ACC112 (cell line): ENCODE measurements at regions not wholly inside any gene's neighbourhood (a gene's known extent, or its start where the extent isn't known, plus 50 kb on each side); places are given as distances from the start of the nearest gene placed in this dataset.
"Not testable (repeated sequence)": the region's sequence is repeated elsewhere in the genome, so short reads cannot be mapped to it uniquely, and the experiment has no call there.

ENCODE experiments used
- H2AFZ ChIP-seq: fragments of 200-600 bp; sonication (generic); one replicate; pipeline ENCODE4 v1.6.0; 2017; ENCODE audit warnings: antibody characterized with exemption, low read length; ENCODE audit not compliant: unreplicated experiment
- H3K27ac ChIP-seq: fragments of 200-600 bp; sonication (generic); 2 replicates; pipeline ENCODE4 v1.5.1; 2014; ENCODE audit warnings: low read depth, mild to moderate bottlenecking, antibody characterized with exemption, low read length, moderate library complexity
- H3K27me3 ChIP-seq: fragments of 200-600 bp; sonication (generic); 2 replicates; pipeline ENCODE4 v1.6.1; 2014; ENCODE audit warnings: mild to moderate bottlenecking, antibody characterized with exemption, low read length, moderate library complexity, mixed read lengths; ENCODE audit not compliant: insufficient read depth
- H3K36me3 ChIP-seq: fragments of 200-600 bp; sonication (generic); 2 replicates; pipeline ENCODE4 v1.6.1; 2016; ENCODE audit warnings: mild to moderate bottlenecking, antibody characterized with exemption, low read length, moderate library complexity, mixed read lengths; ENCODE audit not compliant: insufficient read depth
- H3K4me1 ChIP-seq: fragments of 200-600 bp; sonication (generic); one replicate; pipeline ENCODE4 v1.6.1; 2016; ENCODE audit warnings: low read length, mixed read lengths; ENCODE audit not compliant: insufficient read depth, unreplicated experiment, control insufficient read depth
- H3K4me3 ChIP-seq: fragments of 200-600 bp; sonication (generic); 2 replicates; pipeline ENCODE4 v1.5.1; 2014; ENCODE audit warnings: mild to moderate bottlenecking, low read depth, low read length
- H3K79me2 ChIP-seq: fragments of 200-600 bp; sonication (generic); one replicate; pipeline ENCODE4 v1.6.0; 2016; ENCODE audit warnings: low read length; ENCODE audit not compliant: control insufficient read depth, unreplicated experiment, insufficient read depth

DNA sequence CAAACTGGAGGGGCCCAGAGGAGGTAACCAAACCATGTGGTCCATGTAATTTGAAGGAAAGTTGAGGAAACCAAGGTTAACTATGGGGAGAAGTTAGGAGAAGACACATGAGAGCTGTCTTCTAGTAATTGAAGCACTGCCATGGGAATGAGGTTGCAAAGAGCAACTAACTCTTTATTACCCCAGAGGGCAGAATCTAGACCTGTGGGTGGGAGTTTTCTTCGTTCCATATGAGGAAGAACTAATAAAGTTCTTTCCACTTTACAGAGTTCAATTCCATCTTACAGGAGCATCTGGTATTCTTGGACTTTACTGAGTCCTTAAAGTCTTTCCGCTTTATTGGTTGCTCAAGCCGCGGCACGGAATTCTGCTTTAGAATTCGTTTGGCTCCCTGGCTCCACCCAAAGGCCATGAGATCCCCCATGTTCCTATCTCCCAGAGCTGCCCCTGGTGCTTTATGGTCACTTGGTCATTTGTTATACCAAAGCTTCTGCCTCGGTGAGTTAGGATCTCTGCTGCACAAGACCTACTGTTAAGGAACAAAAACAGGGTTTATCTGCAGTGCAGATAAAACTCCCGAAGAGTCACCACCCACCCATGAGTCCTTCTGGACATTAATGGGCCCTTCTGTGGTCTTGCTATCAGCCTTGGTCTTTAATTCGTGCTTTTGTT is 89.5 kb upstream of the UMPS start:
- Histone ChIP-seq H3K36me3 (no peaks in the 10 kb centered on the region), H2AFZ (no peak overlapping the region), H3K79me2 (no peaks in the 10 kb centered on the region), H3K4me1 (no peaks in the 10 kb centered on the region), H3K4me3 (no peak overlapping the region), H3K27ac (no peak overlapping the region), H3K27me3 (peaks cover 46% of the 10 kb centered on the region)

DNA sequence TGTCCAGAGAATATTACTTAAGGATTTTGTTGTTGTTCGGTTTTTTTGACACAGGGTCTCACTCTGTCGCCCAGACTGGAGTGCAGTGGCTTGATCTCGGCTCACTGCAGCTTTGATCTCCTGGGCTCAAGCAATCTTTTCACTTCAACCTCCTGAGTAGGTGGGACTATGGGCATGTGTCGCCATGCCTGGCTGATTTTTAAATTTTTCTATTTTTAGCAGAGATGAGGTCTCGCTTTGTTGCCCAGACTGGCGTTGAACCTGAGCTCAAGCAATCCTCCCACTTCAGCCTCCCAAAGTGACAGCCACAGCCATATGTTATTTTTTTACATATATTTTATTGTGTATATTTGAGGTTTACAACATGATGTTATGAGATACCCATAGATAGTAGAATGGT is 86.8 kb upstream of the UMPS start:
- H3K27ac ChIP-seq: no peak overlapping the region
- no peak overlapping the region for H3K4me3 ChIP-seq
- H3K36me3 ChIP-seq: no peaks in the 10 kb centered on the region
- peaks cover 39% of the 10 kb centered on the region for H3K27me3 ChIP-seq
- no peaks in the 10 kb centered on the region for H3K79me2 ChIP-seq
- no peaks in the 10 kb centered on the region for H3K4me1 ChIP-seq
- no peak overlapping the region for H2AFZ ChIP-seq

DNA sequence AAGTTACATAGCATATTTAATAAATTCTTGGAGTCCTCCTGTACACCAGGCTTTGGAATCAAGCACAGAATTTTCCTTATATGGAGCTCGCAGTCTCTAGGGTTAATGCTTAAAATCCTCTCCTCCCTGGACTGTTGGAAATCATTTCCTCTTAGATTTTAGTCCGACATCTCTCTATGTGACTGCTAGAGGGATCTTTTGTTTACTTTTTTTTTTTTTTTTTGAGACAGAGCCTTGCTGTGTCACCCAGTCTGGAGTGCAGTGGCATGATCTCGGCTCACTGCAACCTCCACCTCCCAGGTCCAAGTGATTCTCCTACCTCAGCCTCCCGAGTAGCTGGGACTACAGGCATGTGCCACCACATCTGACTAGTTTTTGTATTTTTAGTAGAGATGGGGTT is 84.1 kb upstream of the UMPS start:
- not testable (repeated sequence) for H2AFZ ChIP-seq, H3K36me3 ChIP-seq, H3K79me2 ChIP-seq, H3K4me1 ChIP-seq, H3K4me3 ChIP-seq, H3K27ac ChIP-seq
- peaks cover 34% of the 10 kb centered on the region for H3K27me3 ChIP-seq

DNA sequence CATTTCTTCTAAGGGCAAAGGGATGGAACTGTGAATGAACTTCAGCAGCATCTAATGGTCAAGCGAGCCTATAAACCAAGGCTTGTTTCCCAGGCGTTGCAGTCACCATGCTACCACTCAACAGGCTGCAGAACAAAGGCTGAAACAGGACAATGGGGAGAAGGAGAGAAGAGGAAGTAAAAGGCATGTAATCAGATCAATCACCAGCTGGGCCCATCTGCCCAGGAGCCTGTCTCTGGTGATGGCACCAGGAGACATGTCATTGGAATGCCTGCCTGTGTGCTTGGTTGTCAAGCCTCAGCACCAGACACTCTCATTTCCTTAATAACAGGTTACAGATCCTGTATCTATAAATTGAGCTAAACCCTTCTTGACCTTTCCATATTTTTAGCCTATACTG is 81.7 kb upstream of the UMPS start:
- Histone ChIP-seq H3K27ac (no peak overlapping the region), H3K4me1 (no peaks in the 10 kb centered on the region), H3K36me3 (no peaks in the 10 kb centered on the region), H2AFZ (no peak overlapping the region), H3K4me3 (no peak overlapping the region), H3K79me2 (no peaks in the 10 kb centered on the region), H3K27me3 (peaks cover 33% of the 10 kb centered on the region)

DNA sequence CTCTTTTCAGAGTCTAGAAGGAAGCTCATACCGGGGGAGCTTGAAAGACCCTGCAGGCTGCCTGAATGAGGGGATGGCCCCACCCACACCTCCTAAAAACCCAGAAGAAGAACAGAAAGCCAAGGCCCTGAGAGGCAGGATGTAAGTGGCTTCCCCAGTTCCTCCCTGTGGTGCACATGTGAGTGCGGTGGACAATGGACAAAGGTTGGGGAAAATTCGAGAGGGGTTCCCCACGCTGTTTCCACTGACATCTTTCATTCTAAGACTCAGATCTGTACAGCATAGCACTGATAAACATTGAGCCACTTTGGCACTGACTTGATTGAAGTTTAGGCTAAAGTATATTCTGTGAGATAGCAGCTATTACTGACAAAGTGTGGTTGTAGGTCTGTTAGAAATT is 79.5 kb upstream of the UMPS start:
- Histone ChIP-seq H3K36me3 (no peaks in the 10 kb centered on the region), H3K27me3 (peaks cover 54% of the 10 kb centered on the region), H3K79me2 (no peaks in the 10 kb centered on the region), H3K27ac (no peak overlapping the region), H2AFZ (no peak overlapping the region), H3K4me1 (no peaks in the 10 kb centered on the region), H3K4me3 (no peak overlapping the region)

DNA sequence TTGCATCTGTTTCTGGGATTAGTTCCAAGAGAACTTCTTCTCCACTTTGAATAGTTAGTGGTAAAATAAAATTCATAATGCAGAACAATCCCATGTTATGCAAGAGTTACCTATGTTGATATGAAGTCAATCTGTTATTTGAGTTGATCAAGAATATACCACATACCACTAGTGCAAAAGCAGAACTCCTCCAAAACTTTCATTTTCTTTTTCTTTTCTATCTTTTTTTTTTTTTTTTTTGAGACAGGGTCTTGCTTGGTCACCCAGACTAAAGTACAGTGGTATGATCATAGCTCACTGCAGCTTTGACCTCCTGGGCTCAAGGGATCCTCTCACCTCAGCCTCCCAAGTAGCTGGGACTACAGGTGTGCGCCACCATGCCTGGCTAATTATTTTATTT is 78.8 kb upstream of the UMPS start:
- not testable (repeated sequence) for H3K36me3 ChIP-seq, H3K4me3 ChIP-seq, H2AFZ ChIP-seq, H3K79me2 ChIP-seq, H3K27ac ChIP-seq, H3K4me1 ChIP-seq
- H3K27me3 ChIP-seq: peaks cover 55% of the 10 kb centered on the region

DNA sequence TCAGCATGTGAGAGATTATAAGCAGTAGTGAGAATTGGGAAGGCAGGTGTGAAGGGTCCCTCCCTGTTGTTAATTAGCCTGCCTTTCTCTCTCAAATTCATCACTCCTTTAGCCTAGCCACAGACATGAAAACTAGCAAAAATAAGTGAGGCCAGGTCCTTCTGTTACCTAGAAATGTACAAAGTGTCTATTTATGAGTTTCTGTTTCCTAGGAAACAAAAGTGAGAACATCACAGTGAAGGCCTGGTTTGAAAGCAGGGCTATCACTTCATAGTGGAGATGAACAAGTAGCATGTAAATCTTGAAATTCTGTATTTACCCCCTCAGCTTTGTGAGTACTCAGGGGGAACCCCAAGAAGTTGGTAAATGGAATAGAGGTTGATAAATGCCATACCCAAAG is 78.2 kb upstream of the UMPS start:
- Histone ChIP-seq H3K79me2 (no peaks in the 10 kb centered on the region), H2AFZ (no peak overlapping the region), H3K4me3 (no peak overlapping the region), H3K36me3 (no peaks in the 10 kb centered on the region), H3K4me1 (no peaks in the 10 kb centered on the region), H3K27me3 (peaks cover 57% of the 10 kb centered on the region), H3K27ac (no peak overlapping the region)

DNA sequence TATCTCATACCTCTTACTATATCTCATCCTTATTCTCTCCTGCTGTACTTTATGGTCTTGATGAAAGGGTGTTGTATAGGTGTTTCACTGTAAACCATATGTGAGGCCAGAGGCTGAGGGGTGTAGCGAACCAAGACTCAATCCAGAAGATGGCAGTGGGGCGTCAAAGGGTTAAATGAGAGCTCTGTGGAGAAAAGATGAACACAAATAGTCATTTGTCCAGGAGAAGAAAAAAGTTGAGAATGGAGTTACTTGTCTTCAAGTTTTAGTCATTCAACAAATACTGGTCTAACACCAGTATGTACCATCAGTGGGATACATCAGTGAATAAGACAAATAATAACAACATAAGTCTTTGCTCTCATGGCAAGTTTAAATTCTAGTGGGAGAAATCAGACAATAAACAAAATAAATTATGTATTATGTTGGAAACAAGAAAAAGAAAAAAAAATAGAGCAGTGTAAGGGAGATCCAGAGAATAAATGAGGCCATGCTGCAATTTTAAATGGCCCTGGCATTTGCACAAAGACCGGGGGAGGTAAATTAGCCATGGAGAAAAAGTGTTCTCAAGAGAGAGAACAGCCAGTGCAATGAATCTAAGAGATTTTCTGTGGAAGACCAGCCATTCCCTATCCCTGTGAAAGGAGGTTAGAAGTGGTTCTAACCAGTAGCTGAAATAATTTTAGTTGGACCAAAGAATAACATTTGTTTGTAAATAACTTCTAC is 77.0 kb upstream of the UMPS start:
- Histone ChIP-seq H3K4me3 (no peak overlapping the region), H3K27me3 (peaks cover 50% of the 10 kb centered on the region), H3K4me1 (no peaks in the 10 kb centered on the region), H3K36me3 (no peaks in the 10 kb centered on the region), H3K79me2 (no peaks in the 10 kb centered on the region), H2AFZ (no peak overlapping the region), H3K27ac (no peak overlapping the region)

DNA sequence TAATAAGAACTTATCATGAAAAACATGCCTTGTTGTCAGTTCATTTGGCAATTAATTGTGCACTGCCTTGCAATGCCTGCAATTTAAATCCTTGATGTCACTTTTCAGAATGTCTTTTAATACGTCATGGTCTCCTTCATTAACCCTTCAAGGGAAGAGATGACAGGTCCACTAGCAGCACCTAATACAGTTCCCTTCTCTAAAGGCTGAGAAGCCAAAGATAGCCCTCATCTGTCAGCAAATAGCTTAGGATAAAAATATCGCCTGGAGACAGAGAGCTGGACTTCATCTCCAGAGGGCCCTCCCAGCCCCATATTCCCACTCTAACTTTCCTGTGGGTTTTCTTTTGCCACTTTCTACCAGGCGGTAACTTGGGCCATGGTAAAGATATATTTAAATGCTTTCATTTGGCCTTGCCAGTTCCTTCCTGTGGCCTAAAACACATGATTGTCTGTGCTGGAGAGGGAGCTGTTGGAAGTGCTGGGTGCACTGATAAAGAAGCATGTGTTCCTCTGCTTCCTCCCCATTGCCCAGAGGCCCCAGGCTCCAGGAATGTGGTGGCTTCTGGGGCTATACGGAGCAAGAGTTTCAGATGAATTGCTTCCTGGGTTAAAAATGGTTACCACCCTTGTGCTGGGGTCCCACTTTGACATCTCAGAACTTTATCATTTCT is 76.3 kb upstream of the UMPS start:
- no peaks in the 10 kb centered on the region for H3K4me1 ChIP-seq
- no peaks in the 10 kb centered on the region for H3K79me2 ChIP-seq
- no peak overlapping the region for H2AFZ ChIP-seq
- H3K4me3 ChIP-seq: no peak overlapping the region
- peaks cover 46% of the 10 kb centered on the region for H3K27me3 ChIP-seq
- no peak overlapping the region for H3K27ac ChIP-seq
- H3K36me3 ChIP-seq: no peaks in the 10 kb centered on the region

DNA sequence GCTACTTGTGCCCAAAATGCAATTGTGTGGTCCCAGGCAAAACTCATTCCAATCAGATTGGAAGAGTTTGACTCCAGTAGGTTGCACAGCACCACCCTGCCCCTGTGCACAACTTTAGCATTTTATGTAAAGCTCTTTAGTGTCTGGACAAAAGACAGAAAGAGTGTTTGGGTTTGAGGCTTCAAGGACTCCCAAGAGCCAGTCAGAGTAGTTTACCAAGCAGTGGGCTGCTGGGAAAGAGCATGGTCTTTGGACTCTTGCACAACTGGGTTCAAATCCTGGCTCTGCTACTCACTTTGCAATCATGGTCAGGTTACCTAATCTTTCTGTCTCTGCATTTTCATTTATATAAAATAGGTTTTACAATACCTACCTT is 75.8 kb upstream of the UMPS start:
- H3K36me3 ChIP-seq: no peaks in the 10 kb centered on the region
- no peak overlapping the region for H3K4me3 ChIP-seq
- peaks cover 46% of the 10 kb centered on the region for H3K27me3 ChIP-seq
- H3K27ac ChIP-seq: no peak overlapping the region
- no peaks in the 10 kb centered on the region for H3K4me1 ChIP-seq
- no peak overlapping the region for H2AFZ ChIP-seq
- H3K79me2 ChIP-seq: no peaks in the 10 kb centered on the region

DNA sequence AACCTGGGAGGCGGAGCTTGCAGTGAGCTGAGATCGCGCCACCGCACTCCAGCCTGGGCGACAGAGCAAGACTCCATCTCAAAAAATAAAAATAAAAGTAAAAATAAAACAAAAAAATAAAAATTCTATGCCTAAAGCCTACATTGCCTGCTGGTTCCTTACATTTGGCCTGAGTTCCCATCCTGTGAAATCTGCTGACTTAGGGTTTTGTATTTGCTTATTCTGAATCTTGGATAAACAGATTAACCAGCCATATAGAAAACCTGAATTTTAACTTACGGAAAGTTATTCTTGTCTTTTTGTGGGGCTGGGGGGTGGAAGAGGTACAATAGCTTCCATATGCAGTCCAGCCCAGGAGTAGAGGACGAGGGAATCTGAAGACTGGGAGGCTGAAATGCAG is 73.7 kb upstream of the UMPS start:
- Histone ChIP-seq H3K79me2 (no peaks in the 10 kb centered on the region), H3K27me3 (peaks cover 41% of the 10 kb centered on the region), H3K36me3 (no peaks in the 10 kb centered on the region), H2AFZ (no peak overlapping the region), H3K27ac (no peak overlapping the region), H3K4me1 (peaks cover 4% of the 10 kb centered on the region), H3K4me3 (no peak overlapping the region)
